ENCODE measurements at regions not wholly inside any gene's neighbourhood (a gene's known extent, or its start where the extent isn't known, plus 50 kb on each side); places are given as distances from the start of the nearest gene placed in this dataset.

DNA sequence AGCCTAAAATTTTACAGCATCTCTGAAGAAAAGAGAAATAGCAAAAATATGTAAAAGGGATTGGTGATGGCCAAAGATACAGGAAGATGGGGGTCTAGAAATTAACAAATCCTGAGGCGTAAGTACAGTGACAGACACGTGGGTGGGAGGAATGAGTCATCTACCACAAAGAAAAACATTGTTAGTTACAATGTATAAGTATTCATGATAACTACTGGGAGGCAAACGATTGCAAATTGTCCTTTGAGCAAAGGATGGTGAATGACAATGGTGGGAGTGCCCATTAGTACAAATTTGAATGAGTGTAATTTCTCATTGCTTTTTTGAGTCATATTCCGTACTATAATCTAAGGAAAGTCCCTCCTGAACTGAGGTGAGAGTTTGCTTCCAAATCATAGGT lies 809.0 kb upstream of the FAM98A start:
- no peak for DNase-seq (ENCODE audit: low read depth)

GRCh38 chr2:34403512-34403911 lies 804.4 kb upstream of the FAM98A start:
- no peak for DNase-seq (ENCODE audit: low read depth)

- DNase-seq (ENCODE audit: low read depth) = no peak
Measured at GRCh38 chr2:34402376-34402775, 803.3 kb upstream of the FAM98A start.

GRCh38 chr2:34401186-34401585 lies 802.1 kb upstream of the FAM98A start:
- no peak for DNase-seq (ENCODE audit: low read depth)

DNA sequence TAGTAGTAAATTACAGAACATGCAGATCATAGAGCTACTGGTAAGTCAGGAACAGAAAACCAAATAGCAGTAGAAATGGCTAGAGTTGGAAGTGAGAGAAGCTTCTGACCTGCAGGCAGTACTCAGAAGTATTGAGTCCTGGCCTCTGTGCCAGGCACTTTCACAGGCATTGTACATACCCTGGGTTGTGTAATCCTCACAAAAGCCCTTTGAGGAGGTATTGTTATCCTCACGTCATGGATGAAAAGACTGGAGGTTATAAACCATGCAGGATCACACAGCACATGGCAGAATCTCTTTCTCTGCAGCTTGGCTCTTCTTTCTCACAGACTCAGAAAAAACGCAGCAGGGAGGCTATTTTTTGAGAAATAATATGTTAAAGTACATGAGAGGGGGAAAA lies 789.3 kb upstream of the FAM98A start:
- no peak for DNase-seq (ENCODE audit: low read depth)

DNA sequence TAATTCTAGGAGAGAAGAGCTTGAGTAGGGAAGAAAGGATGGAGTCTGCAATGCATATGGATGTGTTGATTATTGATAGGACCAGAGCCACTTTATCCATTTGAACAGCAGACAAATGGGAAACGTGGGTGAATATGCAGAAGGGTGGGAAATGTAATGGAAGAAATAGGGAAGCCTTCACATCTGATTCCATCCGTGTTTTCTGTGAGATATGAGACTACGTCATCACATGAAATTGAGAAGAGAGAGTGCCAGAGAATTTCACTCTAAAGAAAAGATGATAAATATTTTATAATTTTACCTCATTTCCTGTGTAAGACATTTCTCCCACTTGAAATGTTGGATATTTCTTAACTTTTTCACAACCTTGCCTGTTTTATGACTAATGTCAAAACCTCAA lies 788.4 kb upstream of the FAM98A start:
- no peak for DNase-seq (ENCODE audit: low read depth)

DNA sequence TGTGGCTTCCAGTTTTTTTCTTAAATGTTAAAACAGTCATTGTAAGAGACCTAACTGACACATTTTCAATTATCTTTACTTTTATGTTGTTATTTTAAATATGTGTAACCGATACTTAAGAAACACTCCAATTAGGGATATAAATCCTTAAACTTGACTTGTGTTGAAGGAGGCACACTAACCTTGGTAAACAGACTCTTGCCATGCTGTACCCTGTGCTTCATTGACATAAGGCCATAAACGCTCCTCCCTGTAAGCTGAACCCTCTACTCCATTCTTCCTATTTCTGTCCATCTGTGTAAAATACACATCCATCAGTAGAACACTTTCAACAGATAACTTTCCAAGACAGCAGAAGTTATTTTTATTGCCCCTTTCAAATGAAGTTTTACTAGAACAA lies 780.5 kb upstream of the FAM98A start:
- DNase-seq (ENCODE audit: low read depth) = no peak

- no peak for DNase-seq (ENCODE audit: low read depth)
Measured at GRCh38 chr2:34373586-34374233, 774.6 kb upstream of the FAM98A start.

GRCh38 chr2:34372967-34373366 lies 773.9 kb upstream of the FAM98A start:
- DNase-seq (ENCODE audit: low read depth) = no peak

DNA sequence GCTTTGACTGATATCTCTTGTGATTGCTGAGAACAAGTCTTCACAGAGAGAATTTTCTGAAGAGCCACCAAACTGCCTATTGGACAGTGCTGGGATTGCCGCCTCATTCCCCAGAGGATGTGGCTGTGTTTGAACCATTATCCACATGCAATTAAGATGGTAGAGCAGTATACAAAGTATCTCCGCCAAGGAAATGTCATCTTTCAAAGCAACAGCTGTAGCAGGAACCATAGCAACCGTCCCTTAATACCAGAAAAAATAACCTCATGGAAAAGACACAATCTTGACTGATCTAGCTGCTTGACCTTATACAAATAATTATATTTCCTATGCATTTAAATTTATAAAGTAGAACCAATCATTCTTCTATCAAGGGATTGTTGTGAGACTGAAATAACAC lies 772.6 kb upstream of the FAM98A start:
- no peak for DNase-seq (ENCODE audit: low read depth)

DNA sequence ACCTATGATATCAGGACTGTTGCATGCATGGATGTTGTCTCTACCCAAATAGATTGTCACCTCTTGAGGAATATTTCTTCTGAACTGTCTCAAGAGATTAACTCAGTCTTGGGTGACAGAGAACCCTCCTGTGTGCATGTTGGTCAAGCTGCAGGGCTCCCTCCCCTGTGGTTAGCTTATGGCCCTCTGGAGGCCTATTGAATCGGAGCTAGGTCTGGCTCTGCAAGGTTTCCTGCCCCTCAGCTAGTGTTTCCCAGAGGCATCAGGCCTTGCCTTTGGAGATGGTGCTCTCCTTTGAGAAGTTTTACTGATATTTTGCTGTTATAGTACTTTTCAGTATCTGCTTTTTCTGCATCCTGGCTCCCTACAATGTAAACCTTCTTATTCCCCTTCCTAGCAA lies 769.2 kb upstream of the FAM98A start:
- DNase-seq (ENCODE audit: low read depth) = no peak

DNA sequence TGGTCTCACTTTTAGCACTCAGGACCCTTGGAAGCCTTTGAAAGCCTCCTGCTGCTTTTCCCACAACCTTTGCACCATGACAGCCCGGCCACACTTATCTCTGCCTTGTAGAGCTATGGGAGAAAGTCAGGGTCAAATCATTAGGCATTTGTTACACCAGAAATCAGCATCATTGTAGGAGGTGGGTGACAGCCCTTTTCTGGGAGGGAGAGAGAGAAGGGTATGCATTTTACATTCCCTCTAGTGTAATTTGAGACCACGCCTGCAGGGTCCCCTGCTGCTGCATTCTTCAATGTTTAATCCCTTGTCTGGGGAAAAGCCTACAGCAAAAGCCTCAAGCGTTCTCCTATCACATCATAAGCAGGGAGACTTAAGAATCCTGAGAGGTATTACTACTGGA lies 766.8 kb upstream of the FAM98A start:
- DNase-seq (ENCODE audit: low read depth) = no peak

DNA sequence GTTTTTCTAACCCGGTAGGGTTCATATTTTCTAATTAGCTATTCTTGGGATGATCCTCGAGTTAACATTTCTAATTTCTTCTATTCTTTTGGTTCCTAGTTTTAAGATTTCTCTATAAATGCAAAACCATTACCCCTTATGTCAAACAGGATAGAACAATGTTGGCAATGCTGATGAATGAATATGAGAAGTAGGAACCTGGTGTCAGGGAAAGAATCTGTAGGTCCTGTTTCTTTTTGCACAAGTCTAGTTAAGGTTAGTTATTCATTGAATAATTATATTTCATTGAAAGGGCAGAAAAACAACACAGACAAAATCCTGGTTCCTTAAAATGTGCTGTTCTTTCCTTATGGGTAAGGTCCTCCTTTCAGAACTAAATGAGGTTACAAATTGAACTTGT lies 766.4 kb upstream of the FAM98A start:
- no peak for DNase-seq (ENCODE audit: low read depth)

- DNase-seq (ENCODE audit: low read depth) = no peak
Measured at GRCh38 chr2:34353509-34354113, 754.5 kb upstream of the FAM98A start.

DNA sequence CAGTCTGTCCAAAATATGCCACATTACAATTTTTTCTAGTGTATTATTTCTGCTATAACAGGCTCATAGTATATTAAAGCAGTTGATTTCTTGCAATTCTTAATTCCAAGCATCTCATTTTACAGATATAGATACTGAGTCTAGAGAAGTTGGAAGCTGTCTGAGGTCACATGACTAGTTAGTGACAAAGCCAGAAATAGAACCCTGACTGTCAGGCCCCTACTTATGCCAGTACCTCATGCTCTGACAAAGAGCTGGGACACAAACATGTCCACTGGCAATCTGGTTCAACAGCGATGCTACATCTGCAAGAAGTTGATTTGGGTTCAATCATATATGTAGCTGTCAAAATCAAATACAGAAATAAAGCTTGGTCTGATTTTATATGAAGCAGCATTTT lies 750.4 kb upstream of the FAM98A start:
- no peak for DNase-seq (ENCODE audit: low read depth)

DNA sequence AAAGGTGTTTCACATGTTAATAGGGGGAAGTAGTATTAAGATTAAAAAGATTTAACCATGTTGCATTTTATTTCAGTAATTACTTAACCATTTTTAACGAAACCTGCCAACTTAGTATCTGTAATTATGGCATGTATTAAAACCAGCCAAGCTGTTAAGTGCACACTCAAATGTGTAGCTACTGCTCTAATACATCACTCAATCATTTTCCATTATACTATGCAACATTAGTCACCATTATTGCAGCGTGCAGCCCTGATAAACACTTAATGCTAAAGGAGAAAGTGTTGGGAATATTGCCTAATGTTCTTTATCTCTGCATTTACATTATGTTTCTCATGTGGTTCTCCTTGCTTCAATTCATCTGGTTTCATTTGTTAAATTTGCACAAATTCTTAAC lies 745.9 kb upstream of the FAM98A start:
- no peak for DNase-seq (ENCODE audit: low read depth)

DNA sequence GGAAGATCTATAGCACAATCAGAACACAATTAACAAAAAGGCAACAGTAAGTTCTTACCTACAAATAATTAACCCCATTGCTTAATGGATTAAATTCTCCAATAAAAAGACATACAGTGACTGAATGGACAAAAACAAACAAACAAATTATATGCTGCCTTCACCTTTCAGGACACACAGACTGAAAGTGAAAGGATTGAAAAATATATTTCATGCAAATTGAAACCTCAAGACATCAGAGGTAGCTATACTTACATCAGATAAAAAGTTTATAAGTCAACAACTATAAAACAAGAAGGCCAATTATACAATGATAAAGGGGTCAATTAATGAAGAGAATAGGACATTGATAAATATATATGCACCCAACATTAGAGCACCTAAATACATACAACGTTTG lies 741.2 kb upstream of the FAM98A start:
- no peak for DNase-seq (ENCODE audit: low read depth)

GRCh38 chr2:34337735-34338134 lies 738.6 kb upstream of the FAM98A start:
- DNase-seq (ENCODE audit: low read depth) = no peak

GRCh38 chr2:34332813-34333212 lies 733.7 kb upstream of the FAM98A start:
- DNase-seq (ENCODE audit: low read depth) = no peak

- DNase-seq (ENCODE audit: low read depth) = no peak
Measured at GRCh38 chr2:34320056-34320455, 721.0 kb upstream of the FAM98A start.

DNA sequence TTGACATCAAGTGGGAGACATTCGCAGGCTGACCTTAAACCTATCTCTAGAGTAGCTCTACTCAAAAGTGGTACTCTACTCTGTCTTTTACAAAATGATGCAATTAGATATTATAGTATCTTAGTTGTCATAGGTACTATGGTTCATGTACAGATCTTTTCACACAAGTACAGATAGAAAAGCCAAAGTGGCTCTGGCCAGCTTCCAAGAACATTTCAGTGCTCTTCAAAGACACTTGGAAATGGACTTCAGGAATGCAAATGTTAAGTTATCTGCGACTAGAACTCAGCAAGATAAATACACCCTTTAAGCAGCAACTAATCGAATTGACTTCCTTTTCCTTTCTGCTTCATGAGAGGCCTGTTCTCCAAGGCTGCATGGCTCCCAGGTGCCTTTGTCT lies 718.7 kb upstream of the FAM98A start:
- no peak for DNase-seq (ENCODE audit: low read depth)

DNA sequence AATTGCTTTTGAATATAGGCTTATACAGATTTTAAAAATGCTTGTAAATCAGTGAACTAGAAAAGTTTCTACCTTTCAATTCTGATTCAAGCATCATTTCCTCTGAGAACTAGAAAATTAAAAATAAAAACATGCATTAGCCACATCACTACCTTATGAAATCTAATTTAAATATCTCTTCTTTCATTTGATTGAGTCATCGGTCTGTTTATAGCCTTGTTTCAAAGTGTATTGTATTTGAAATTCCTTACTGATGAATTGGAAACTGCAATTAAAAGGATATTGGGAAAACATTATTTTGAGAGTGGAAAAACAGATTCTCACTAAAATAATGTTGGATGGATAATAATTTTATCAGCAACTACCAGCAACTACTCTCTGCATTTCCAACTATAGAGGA lies 717.7 kb upstream of the FAM98A start:
- DNase-seq (ENCODE audit: low read depth) = no peak

GRCh38 chr2:34311816-34312215 lies 712.7 kb upstream of the FAM98A start:
- DNase-seq (ENCODE audit: low read depth) = no peak

- no peak for DNase-seq (ENCODE audit: low read depth)
Measured at GRCh38 chr2:34308140-34308539, 709.0 kb upstream of the FAM98A start.

Measured in T follicular helper cell (primary cell).